ENCODE measurements at regions not wholly inside any gene's neighbourhood (a gene's known extent, or its start where the extent isn't known, plus 50 kb on each side); places are given as distances from the start of the nearest gene placed in this dataset.

- Histone ChIP-seq H3K27me3 (ENCODE audit: control insufficient read depth, low read length) (no peaks in the 10 kb centered on the region), H3K4me1 (ENCODE audit: control insufficient read depth, low read length) (no peaks in the 10 kb centered on the region)
- TF ChIP-seq EZH2phosphoT487 (IDR thresholded peaks at IDR 0.05; ENCODE audit: borderline replicate concordance, low read length) (no peak), CTCF (IDR thresholded peaks at IDR 0.05; ENCODE audit: low read depth, low read length, poor library complexity, severe bottlenecking) (no peak)
Observed at GRCh38 chr12:20134652-20135051, 233.7 kb upstream of the PDE3A start.

GRCh38 chr12:20140751-20141150 lies 227.6 kb upstream of the PDE3A start:
- H3K4me2 ChIP-seq (ENCODE audit: low read length): no peak overlapping the region
- no peaks in the 10 kb centered on the region for H3K4me1 ChIP-seq (ENCODE audit: control insufficient read depth, low read length)
- no peaks in the 10 kb centered on the region for H4K20me1 ChIP-seq (ENCODE audit: control insufficient read depth, insufficient read depth, low read depth, low read length)
- no peaks in the 10 kb centered on the region for H3K9me3 ChIP-seq (ENCODE audit: control insufficient read depth, insufficient read depth, low read length)
- no peaks in the 10 kb centered on the region for H3K36me3 ChIP-seq (ENCODE audit: control insufficient read depth, low read length)
- H3F3A ChIP-seq (ENCODE audit: control insufficient read depth, insufficient read depth): no peaks in the 10 kb centered on the region
- TF ChIP-seq EZH2phosphoT487 (IDR thresholded peaks at IDR 0.05; ENCODE audit: borderline replicate concordance, low read length): no peak
- no peak for TF ChIP-seq CTCF (IDR thresholded peaks at IDR 0.05; ENCODE audit: low read depth, low read length, poor library complexity, severe bottlenecking)
- no peak overlapping the region for H3K4me3 ChIP-seq (ENCODE audit: low read length)
- no peaks in the 10 kb centered on the region for H3K27me3 ChIP-seq (ENCODE audit: control insufficient read depth, low read length)
- H3K79me2 ChIP-seq (ENCODE audit: control insufficient read depth, low read length): no peaks in the 10 kb centered on the region
- no peaks in the 10 kb centered on the region; the same call in 1 of the 2 replicates for H3K9me2 ChIP-seq (replicated peaks; ENCODE audit: control insufficient read depth, low read length)
- no peak overlapping the region for H3K27ac ChIP-seq (ENCODE audit: low read depth, low read length)

More at GRCh38 chr12:20134652-20135051, 233.7 kb upstream of the PDE3A start:
- no peaks in the 10 kb centered on the region for H3F3A ChIP-seq (ENCODE audit: control insufficient read depth, insufficient read depth)
- H3K4me2 ChIP-seq (ENCODE audit: low read length): no peak overlapping the region
- H3K9me2 ChIP-seq (replicated peaks; ENCODE audit: control insufficient read depth, low read length): no peaks in the 10 kb centered on the region
- no peak overlapping the region for H3K4me3 ChIP-seq (ENCODE audit: low read length)
- H3K27ac ChIP-seq (ENCODE audit: low read depth, low read length): no peak overlapping the region
- no peaks in the 10 kb centered on the region for H3K36me3 ChIP-seq (ENCODE audit: control insufficient read depth, low read length)
- no peaks in the 10 kb centered on the region for H3K79me2 ChIP-seq (ENCODE audit: control insufficient read depth, low read length)
- H4K20me1 ChIP-seq (ENCODE audit: control insufficient read depth, insufficient read depth, low read depth, low read length): no peaks in the 10 kb centered on the region
- no peaks in the 10 kb centered on the region for H3K9me3 ChIP-seq (ENCODE audit: control insufficient read depth, insufficient read depth, low read length)

GRCh38 chr12:20142316-20142715 lies 226.0 kb upstream of the PDE3A start:
- TF ChIP-seq CTCF (IDR thresholded peaks at IDR 0.05; ENCODE audit: low read depth, low read length, poor library complexity, severe bottlenecking) (no peak), EZH2phosphoT487 (IDR thresholded peaks at IDR 0.05; ENCODE audit: borderline replicate concordance, low read length) (no peak)
- Histone ChIP-seq H3F3A (ENCODE audit: control insufficient read depth, insufficient read depth) (no peaks in the 10 kb centered on the region), H3K27me3 (ENCODE audit: control insufficient read depth, low read length) (no peaks in the 10 kb centered on the region), H3K4me3 (ENCODE audit: low read length) (no peak overlapping the region), H3K9me2 (replicated peaks; ENCODE audit: control insufficient read depth, low read length) (no peaks in the 10 kb centered on the region; the same call in 1 of the 2 replicates), H3K4me2 (ENCODE audit: low read length) (no peak overlapping the region), H3K9me3 (ENCODE audit: control insufficient read depth, insufficient read depth, low read length) (no peaks in the 10 kb centered on the region), H3K36me3 (ENCODE audit: control insufficient read depth, low read length) (no peaks in the 10 kb centered on the region), H3K4me1 (ENCODE audit: control insufficient read depth, low read length) (no peaks in the 10 kb centered on the region), H3K27ac (ENCODE audit: low read depth, low read length) (no peak overlapping the region), H4K20me1 (ENCODE audit: control insufficient read depth, insufficient read depth, low read depth, low read length) (no peaks in the 10 kb centered on the region), H3K79me2 (ENCODE audit: control insufficient read depth, low read length) (no peaks in the 10 kb centered on the region)
